ENCODE measurements at regions not wholly inside any gene's neighbourhood (a gene's known extent, or its start where the extent isn't known, plus 50 kb on each side); places are given as distances from the start of the nearest gene placed in this dataset.

- no peak overlapping the region for H3K27ac ChIP-seq (ENCODE audit: low read length)
Measured at GRCh38 chr7:26008428-26008827, 143.6 kb upstream of the NFE2L3 start.

GRCh38 chr7:26011039-26011696 is 140.8 kb upstream of the NFE2L3 start:
- H3K27ac ChIP-seq (ENCODE audit: low read length) = no peak overlapping the region
- no peak overlapping the region for H3K9ac ChIP-seq (ENCODE audit: low read length in 2 of 2)
- H3K9me3 ChIP-seq (ENCODE audit: control insufficient read depth in 2 of 2, low read length in 2 of 2) = no peaks in the 10 kb centered on the region
- H3K27me3 ChIP-seq (ENCODE audit: control insufficient read depth in 1 of 2, insufficient read depth in 2 of 2, low read length in 2 of 2) = peaks cover 0 to 3% of the 10 kb centered on the region in 2 donors
- H3K4me1 ChIP-seq (ENCODE audit: control insufficient read depth, insufficient read depth, low read length) = no peaks in the 10 kb centered on the region
- H3K4me3 ChIP-seq (ENCODE audit: low read length in 2 of 2) = no peak overlapping the region
- no peaks in the 10 kb centered on the region for H3K36me3 ChIP-seq (ENCODE audit: control insufficient read depth in 2 of 2, insufficient read depth in 2 of 2, low read length in 2 of 2)

More at GRCh38 chr7:26008428-26008827, 143.6 kb upstream of the NFE2L3 start:
- no peak overlapping the region for H3K9ac ChIP-seq (ENCODE audit: low read length in 2 of 2)
- no peaks in the 10 kb centered on the region for H3K36me3 ChIP-seq (ENCODE audit: control insufficient read depth in 2 of 2, insufficient read depth in 2 of 2, low read length in 2 of 2)
- H3K4me3 ChIP-seq (ENCODE audit: low read length in 2 of 2) = no peak overlapping the region
- H3K9me3 ChIP-seq (ENCODE audit: control insufficient read depth in 2 of 2, low read length in 2 of 2) = no peaks in the 10 kb centered on the region
- H3K27me3 ChIP-seq (ENCODE audit: control insufficient read depth in 1 of 2, insufficient read depth in 2 of 2, low read length in 2 of 2) = peaks cover 0 to 4% of the 10 kb centered on the region in 2 donors
- H3K4me1 ChIP-seq (ENCODE audit: control insufficient read depth, insufficient read depth, low read length) = no peaks in the 10 kb centered on the region

GRCh38 chr7:26013551-26014083 is 138.4 kb upstream of the NFE2L3 start:
- Histone ChIP-seq H3K27me3 (ENCODE audit: control insufficient read depth in 1 of 2, insufficient read depth in 2 of 2, low read length in 2 of 2) (peaks cover 0 to 2% of the 10 kb centered on the region in 2 donors), H3K27ac (ENCODE audit: low read length) (no peak overlapping the region)

GRCh38 chr7:26022982-26023381 is 129.0 kb upstream of the NFE2L3 start:
- H3K9ac ChIP-seq (ENCODE audit: low read length in 2 of 2) = no peak overlapping the region
- no peak overlapping the region for H3K27ac ChIP-seq (ENCODE audit: low read length)
- H3K27me3 ChIP-seq (ENCODE audit: control insufficient read depth in 1 of 2, insufficient read depth in 2 of 2, low read length in 2 of 2) = no peaks in the 10 kb centered on the region
- H3K9me3 ChIP-seq (ENCODE audit: control insufficient read depth in 2 of 2, low read length in 2 of 2) = no peaks in the 10 kb centered on the region
- no peaks in the 10 kb centered on the region for H3K4me1 ChIP-seq (ENCODE audit: control insufficient read depth, insufficient read depth, low read length)
- no peaks in the 10 kb centered on the region for H3K36me3 ChIP-seq (ENCODE audit: control insufficient read depth in 2 of 2, insufficient read depth in 2 of 2, low read length in 2 of 2)
- no peak overlapping the region for H3K4me3 ChIP-seq (ENCODE audit: low read length in 2 of 2)

More at GRCh38 chr7:26013551-26014083, 138.4 kb upstream of the NFE2L3 start:
- Histone ChIP-seq H3K9ac (ENCODE audit: low read length in 2 of 2) (no peak overlapping the region), H3K36me3 (ENCODE audit: control insufficient read depth in 2 of 2, insufficient read depth in 2 of 2, low read length in 2 of 2) (no peaks in the 10 kb centered on the region), H3K4me1 (ENCODE audit: control insufficient read depth, insufficient read depth, low read length) (no peaks in the 10 kb centered on the region), H3K4me3 (ENCODE audit: low read length in 2 of 2) (no peak overlapping the region), H3K9me3 (ENCODE audit: control insufficient read depth in 2 of 2, low read length in 2 of 2) (no peaks in the 10 kb centered on the region)

GRCh38 chr7:26029911-26030310 is 122.1 kb upstream of the NFE2L3 start:
- Histone ChIP-seq H3K4me3 (ENCODE audit: low read length in 2 of 2) (no peak overlapping the region), H3K9me3 (ENCODE audit: control insufficient read depth in 2 of 2, low read length in 2 of 2) (no peaks in the 10 kb centered on the region), H3K9ac (ENCODE audit: low read length in 2 of 2) (no peak overlapping the region), H3K27me3 (ENCODE audit: control insufficient read depth in 1 of 2, insufficient read depth in 2 of 2, low read length in 2 of 2) (no peaks in the 10 kb centered on the region), H3K4me1 (ENCODE audit: control insufficient read depth, insufficient read depth, low read length) (no peaks in the 10 kb centered on the region), H3K27ac (ENCODE audit: low read length) (no peak overlapping the region), H3K36me3 (ENCODE audit: control insufficient read depth in 2 of 2, insufficient read depth in 2 of 2, low read length in 2 of 2) (no peaks in the 10 kb centered on the region)

GRCh38 chr7:26034391-26034790 is 117.6 kb upstream of the NFE2L3 start:
- H3K36me3 ChIP-seq (ENCODE audit: control insufficient read depth in 2 of 2, insufficient read depth in 2 of 2, low read length in 2 of 2) = no peaks in the 10 kb centered on the region
- H3K9me3 ChIP-seq (ENCODE audit: control insufficient read depth in 2 of 2, low read length in 2 of 2) = peaks cover 0 to 3% of the 10 kb centered on the region in 2 donors
- no peaks in the 10 kb centered on the region for H3K4me1 ChIP-seq (ENCODE audit: control insufficient read depth, insufficient read depth, low read length)
- no peak overlapping the region for H3K27ac ChIP-seq (ENCODE audit: low read length)
- H3K9ac ChIP-seq (ENCODE audit: low read length in 2 of 2) = no peak overlapping the region
- no peak overlapping the region for H3K4me3 ChIP-seq (ENCODE audit: low read length in 2 of 2)
- peaks cover 0 to 4% of the 10 kb centered on the region in 2 donors for H3K27me3 ChIP-seq (ENCODE audit: control insufficient read depth in 1 of 2, insufficient read depth in 2 of 2, low read length in 2 of 2)

- Histone ChIP-seq H3K27me3 (ENCODE audit: control insufficient read depth in 1 of 2, insufficient read depth in 2 of 2, low read length in 2 of 2) (peaks cover 0 to 9% of the 10 kb centered on the region in 2 donors), H3K4me3 (ENCODE audit: low read length in 2 of 2) (no peak overlapping the region), H3K27ac (ENCODE audit: low read length) (no peak overlapping the region)
Measured at GRCh38 chr7:26035552-26035951, 116.4 kb upstream of the NFE2L3 start.

GRCh38 chr7:26036092-26036491 is 115.9 kb upstream of the NFE2L3 start:
- Histone ChIP-seq H3K4me3 (ENCODE audit: low read length in 2 of 2) (no peak overlapping the region), H3K27me3 (ENCODE audit: control insufficient read depth in 1 of 2, insufficient read depth in 2 of 2, low read length in 2 of 2) (peaks cover 0 to 9% of the 10 kb centered on the region in 2 donors)

More at GRCh38 chr7:26035552-26035951, 116.4 kb upstream of the NFE2L3 start:
- no peak overlapping the region for H3K9ac ChIP-seq (ENCODE audit: low read length in 2 of 2)
- peaks cover 0 to 3% of the 10 kb centered on the region in 2 donors for H3K9me3 ChIP-seq (ENCODE audit: control insufficient read depth in 2 of 2, low read length in 2 of 2)
- H3K36me3 ChIP-seq (ENCODE audit: control insufficient read depth in 2 of 2, insufficient read depth in 2 of 2, low read length in 2 of 2) = no peaks in the 10 kb centered on the region
- no peaks in the 10 kb centered on the region for H3K4me1 ChIP-seq (ENCODE audit: control insufficient read depth, insufficient read depth, low read length)

GRCh38 chr7:26038201-26038990 is 113.6 kb upstream of the NFE2L3 start:
- H3K4me1 ChIP-seq (ENCODE audit: control insufficient read depth, insufficient read depth, low read length) = no peaks in the 10 kb centered on the region
- H3K4me3 ChIP-seq (ENCODE audit: low read length in 2 of 2) = no peak overlapping the region
- H3K9ac ChIP-seq (ENCODE audit: low read length in 2 of 2) = no peak overlapping the region
- peaks cover 0 to 3% of the 10 kb centered on the region in 2 donors for H3K9me3 ChIP-seq (ENCODE audit: control insufficient read depth in 2 of 2, low read length in 2 of 2)
- H3K27me3 ChIP-seq (ENCODE audit: control insufficient read depth in 1 of 2, insufficient read depth in 2 of 2, low read length in 2 of 2) = peaks cover 3 to 9% of the 10 kb centered on the region in 2 donors
- H3K27ac ChIP-seq (ENCODE audit: low read length) = no peak overlapping the region
- no peaks in the 10 kb centered on the region for H3K36me3 ChIP-seq (ENCODE audit: control insufficient read depth in 2 of 2, insufficient read depth in 2 of 2, low read length in 2 of 2)

More at GRCh38 chr7:26036092-26036491, 115.9 kb upstream of the NFE2L3 start:
- no peaks in the 10 kb centered on the region for H3K36me3 ChIP-seq (ENCODE audit: control insufficient read depth in 2 of 2, insufficient read depth in 2 of 2, low read length in 2 of 2)
- no peaks in the 10 kb centered on the region for H3K4me1 ChIP-seq (ENCODE audit: control insufficient read depth, insufficient read depth, low read length)
- H3K27ac ChIP-seq (ENCODE audit: low read length) = no peak overlapping the region
- peaks cover 0 to 3% of the 10 kb centered on the region in 2 donors for H3K9me3 ChIP-seq (ENCODE audit: control insufficient read depth in 2 of 2, low read length in 2 of 2)
- no peak overlapping the region for H3K9ac ChIP-seq (ENCODE audit: low read length in 2 of 2)

- Histone ChIP-seq H3K4me3 (ENCODE audit: low read length in 2 of 2) (no peak overlapping the region), H3K4me1 (ENCODE audit: control insufficient read depth, insufficient read depth, low read length) (no peaks in the 10 kb centered on the region)
Measured at GRCh38 chr7:26040085-26040484, 111.9 kb upstream of the NFE2L3 start.

More at GRCh38 chr7:26040085-26040484, 111.9 kb upstream of the NFE2L3 start:
- no peak overlapping the region for H3K9ac ChIP-seq (ENCODE audit: low read length in 2 of 2)
- H3K27ac ChIP-seq (ENCODE audit: low read length) = no peak overlapping the region
- peaks cover 0 to 3% of the 10 kb centered on the region in 2 donors for H3K9me3 ChIP-seq (ENCODE audit: control insufficient read depth in 2 of 2, low read length in 2 of 2)
- no peaks in the 10 kb centered on the region for H3K36me3 ChIP-seq (ENCODE audit: control insufficient read depth in 2 of 2, insufficient read depth in 2 of 2, low read length in 2 of 2)
- peaks cover 3 to 9% of the 10 kb centered on the region in 2 donors for H3K27me3 ChIP-seq (ENCODE audit: control insufficient read depth in 1 of 2, insufficient read depth in 2 of 2, low read length in 2 of 2)

All from stomach smooth muscle (tissue), 2 donors.